ENCODE measurements at regions not wholly inside any gene's neighbourhood (a gene's known extent, or its start where the extent isn't known, plus 50 kb on each side); places are given as distances from the start of the nearest gene placed in this dataset.

DNA sequence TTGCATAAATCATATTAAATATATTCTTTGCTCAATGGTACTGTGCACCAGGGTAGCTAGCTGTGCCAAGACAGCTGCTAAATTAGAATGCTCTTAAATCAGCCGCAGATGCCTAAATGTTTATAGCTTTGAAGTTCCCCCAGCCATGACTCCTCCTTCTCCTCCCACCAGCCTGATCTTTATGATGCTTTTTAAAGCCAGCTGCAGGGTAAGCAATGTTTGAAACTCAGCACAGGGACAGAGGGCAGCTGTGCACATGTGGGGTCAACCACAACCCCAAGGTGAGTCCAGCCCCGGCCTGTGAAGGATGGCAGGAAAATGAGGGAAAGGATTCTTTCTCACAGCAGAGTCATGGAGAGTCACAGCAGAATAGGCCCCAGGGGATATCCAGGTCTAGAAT is 635.7 kb downstream of the UQCRFS1 start:
- TF ChIP-seq CTCF (IDR thresholded peaks at IDR 0.05) (no peak), POLR2A (IDR thresholded peaks at IDR 0.05) (no peak)
